ENCODE measurements at regions not wholly inside any gene's neighbourhood (a gene's known extent, or its start where the extent isn't known, plus 50 kb on each side); places are given as distances from the start of the nearest gene placed in this dataset.

DNA sequence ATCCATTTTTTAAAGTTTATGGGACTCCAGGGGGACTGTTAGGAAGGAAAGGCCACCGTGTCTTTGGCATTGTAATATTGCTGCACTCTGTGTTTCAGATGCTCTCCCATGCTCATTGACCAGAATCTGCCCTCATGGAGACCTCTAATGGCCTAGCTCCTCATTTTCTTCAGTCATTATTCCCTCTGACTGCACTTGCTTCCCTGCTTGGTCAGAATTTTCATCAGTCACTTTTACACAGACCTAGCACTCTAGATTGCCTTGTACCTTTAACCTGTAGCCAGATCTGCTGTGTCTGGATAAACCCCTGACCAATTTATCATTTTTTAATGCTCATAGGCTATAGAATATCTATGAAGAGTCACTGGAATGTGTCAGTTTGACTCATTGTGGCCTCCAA, 155.5 kb upstream of the NUDT12 start:
- H3K4me1 ChIP-seq, result no peaks in the 10 kb centered on the region
- no peak for DNase-seq (ENCODE audit: low spot score in 2 of 2)
- H3K4me3 ChIP-seq, result no peak overlapping the region
- no peaks in the 10 kb centered on the region for H3K9me3 ChIP-seq
- no peaks in the 10 kb centered on the region for H3K36me3 ChIP-seq
- TF ChIP-seq CTCF (IDR thresholded peaks at IDR 0.05), result no peak
- no peak overlapping the region for H3K27ac ChIP-seq
- no peaks in the 10 kb centered on the region for H3K27me3 ChIP-seq
- intact Hi-C loops (cut with DNase I), result no loop called here

- Histone ChIP-seq H3K4me1 (no peaks in the 10 kb centered on the region), H3K27me3 (no peaks in the 10 kb centered on the region), H3K9me3 (no peaks in the 10 kb centered on the region), H3K4me3 (no peak overlapping the region), H3K27ac (no peak overlapping the region), H3K36me3 (no peaks in the 10 kb centered on the region)
- intact Hi-C loops (cut with DNase I), result no loop called here
- TF ChIP-seq CTCF (IDR thresholded peaks at IDR 0.05), result no peak
- DNase-seq (ENCODE audit: low spot score in 2 of 2), result no peak
Measured at GRCh38 chr5:103708601-103709000, 146.0 kb upstream of the NUDT12 start.

- no peak overlapping the region for H3K27ac ChIP-seq
- H3K9me3 ChIP-seq, result no peaks in the 10 kb centered on the region
- no peak for DNase-seq (ENCODE audit: low spot score in 2 of 2)
- no peak for TF ChIP-seq CTCF (IDR thresholded peaks at IDR 0.05)
- H3K4me1 ChIP-seq, result no peaks in the 10 kb centered on the region
- no peak overlapping the region for H3K4me3 ChIP-seq
- H3K27me3 ChIP-seq, result no peaks in the 10 kb centered on the region
- intact Hi-C loops (cut with DNase I), result no loop called here
- H3K36me3 ChIP-seq, result no peaks in the 10 kb centered on the region
Measured at GRCh38 chr5:103706939-103707682, 144.5 kb upstream of the NUDT12 start.

GRCh38 chr5:103703617-103704016, 141.0 kb upstream of the NUDT12 start:
- no peaks in the 10 kb centered on the region for H3K4me1 ChIP-seq
- TF ChIP-seq CTCF (IDR thresholded peaks at IDR 0.05), result no peak
- no peaks in the 10 kb centered on the region for H3K27me3 ChIP-seq
- H3K4me3 ChIP-seq, result no peak overlapping the region
- DNase-seq (ENCODE audit: low spot score in 2 of 2), result no peak
- H3K36me3 ChIP-seq, result no peaks in the 10 kb centered on the region
- no peaks in the 10 kb centered on the region for H3K9me3 ChIP-seq
- intact Hi-C loops (cut with DNase I), result no loop called here
- no peak overlapping the region for H3K27ac ChIP-seq

GRCh38 chr5:103693517-103693916, 130.9 kb upstream of the NUDT12 start:
- intact Hi-C loops (cut with DNase I), result no loop called here
- Histone ChIP-seq H3K4me3 (no peak overlapping the region), H3K4me1 (no peaks in the 10 kb centered on the region)

More at GRCh38 chr5:103693517-103693916, 130.9 kb upstream of the NUDT12 start:
- Histone ChIP-seq H3K9me3 (no peaks in the 10 kb centered on the region), H3K27me3 (no peaks in the 10 kb centered on the region), H3K36me3 (no peaks in the 10 kb centered on the region), H3K27ac (no peak overlapping the region)
- TF ChIP-seq CTCF (IDR thresholded peaks at IDR 0.05), result no peak
- DNase-seq (ENCODE audit: low spot score in 2 of 2), result no peak

Data from ascending aorta (tissue), 2 donors.